ENCODE measurements at regions not wholly inside any gene's neighbourhood (a gene's known extent, or its start where the extent isn't known, plus 50 kb on each side); places are given as distances from the start of the nearest gene placed in this dataset.

DNA sequence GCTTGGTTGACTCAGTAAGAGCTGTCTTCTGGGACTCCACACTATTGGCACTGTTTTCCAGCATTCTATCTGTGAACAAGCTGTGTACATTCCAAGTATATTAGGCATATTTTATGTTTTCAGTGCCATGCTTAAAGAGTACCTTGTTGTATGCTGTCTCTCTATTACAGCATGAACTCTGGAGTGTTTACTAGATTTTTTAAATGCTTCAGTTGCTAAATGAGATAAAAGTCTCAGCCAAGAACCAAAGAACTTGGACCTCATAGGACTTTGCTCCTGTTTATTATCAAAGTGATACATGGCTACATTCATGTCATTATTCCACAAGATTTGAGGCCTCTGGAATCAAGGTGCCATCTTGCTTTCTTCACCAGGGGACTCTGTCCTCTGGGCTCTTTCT, 167.2 kb downstream of the C9orf152 start:
- BruUV-seq (replicated peaks): no TSS peak
- no peak overlapping the region for H3K4me3 ChIP-seq (replicated peaks in 1 of 3; ENCODE audit: insufficient read depth in 1 of 3, low read depth in 1 of 3, low read length in 3 of 3)
- H3K9ac ChIP-seq (replicated peaks; ENCODE audit: extremely low read depth, insufficient read depth, low read length): no peak overlapping the region
- no peaks in the 10 kb centered on the region for H3K36me3 ChIP-seq (ENCODE audit: control insufficient read depth in 2 of 2, extremely low read depth in 1 of 2, insufficient read depth in 2 of 2, low read length in 2 of 2)
- no peaks in the 10 kb centered on the region for H4K20me1 ChIP-seq (replicated peaks; ENCODE audit: control insufficient read depth, extremely low read depth, insufficient read depth, low read length)
- dilution Hi-C loops (cut with MboI; ENCODE audit: extremely low pct_ligation_motif_present, low sequenced_read_pairs) (no loop called here), intact Hi-C loops (cut with micrococcal nuclease) (loop anchor here (1.0 kb wide), 1 partner anchor 8 kb away; no protein-coding TSS in a partner anchor)
- POLR2A ChIA-PET: interaction anchor here (0.6 kb wide), 1 partner anchor 124 kb away, joined by 10 read pairs; no protein-coding TSS in a partner anchor
- FAIRE-seq: no peak
- H3K9me1 ChIP-seq (replicated peaks; ENCODE audit: control insufficient read depth, extremely low read depth, insufficient read depth, low read length): no peaks in the 10 kb centered on the region
- DNase-seq (ENCODE audit: low read depth, low spot score): no peak
- peak overlapping the region; percentile 8 for H3K27ac ChIP-seq (ENCODE audit: insufficient read depth, low read depth, low read length)
- CTCF ChIA-PET: no interaction called here
- TF ChIP-seq, protein P1, sequence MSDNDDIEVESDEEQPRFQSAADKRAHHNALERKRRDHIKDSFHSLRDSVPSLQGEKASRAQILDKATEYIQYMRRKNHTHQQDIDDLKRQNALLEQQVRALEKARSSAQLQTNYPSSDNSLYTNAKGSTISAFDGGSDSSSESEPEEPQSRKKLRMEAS (IDR thresholded peaks at IDR 0.05; ENCODE audit: insufficient read depth, insufficient read length): no peak
- TF ChIP-seq EZH2 (IDR thresholded peaks at IDR 0.05; ENCODE audit: borderline replicate concordance, low read depth, low read length, severe bottlenecking) (no peak), MYC (IDR thresholded peaks at IDR 0.05; ENCODE audit: low read depth, low read length) (no peak), POLR2AphosphoS5 (IDR thresholded peaks at IDR 0.05; ENCODE audit: insufficient read depth, low read depth, low read length) (no peak), JUN (IDR thresholded peaks at IDR 0.05; ENCODE audit: borderline replicate concordance, insufficient read depth, insufficient read length, low read depth) (no peak), FOS (IDR thresholded peaks at IDR 0.05; ENCODE audit: borderline replicate concordance, insufficient read depth, low read length) (no peak), GATA2 (IDR thresholded peaks at IDR 0.05; ENCODE audit: insufficient read depth, insufficient read length, low read depth, low read length) (no peak), POLR2A (IDR thresholded peaks at IDR 0.05; ENCODE audit: low read depth, low read length) (no peak)
- TF ChIP-seq, protein P2, sequence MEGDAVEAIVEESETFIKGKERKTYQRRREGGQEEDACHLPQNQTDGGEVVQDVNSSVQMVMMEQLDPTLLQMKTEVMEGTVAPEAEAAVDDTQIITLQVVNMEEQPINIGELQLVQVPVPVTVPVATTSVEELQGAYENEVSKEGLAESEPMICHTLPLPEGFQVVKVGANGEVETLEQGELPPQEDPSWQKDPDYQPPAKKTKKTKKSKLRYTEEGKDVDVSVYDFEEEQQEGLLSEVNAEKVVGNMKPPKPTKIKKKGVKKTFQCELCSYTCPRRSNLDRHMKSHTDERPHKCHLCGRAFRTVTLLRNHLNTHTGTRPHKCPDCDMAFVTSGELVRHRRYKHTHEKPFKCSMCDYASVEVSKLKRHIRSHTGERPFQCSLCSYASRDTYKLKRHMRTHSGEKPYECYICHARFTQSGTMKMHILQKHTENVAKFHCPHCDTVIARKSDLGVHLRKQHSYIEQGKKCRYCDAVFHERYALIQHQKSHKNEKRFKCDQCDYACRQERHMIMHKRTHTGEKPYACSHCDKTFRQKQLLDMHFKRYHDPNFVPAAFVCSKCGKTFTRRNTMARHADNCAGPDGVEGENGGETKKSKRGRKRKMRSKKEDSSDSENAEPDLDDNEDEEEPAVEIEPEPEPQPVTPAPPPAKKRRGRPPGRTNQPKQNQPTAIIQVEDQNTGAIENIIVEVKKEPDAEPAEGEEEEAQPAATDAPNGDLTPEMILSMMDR (IDR thresholded peaks at IDR 0.05; ENCODE audit: extremely low read depth in 1 of 2, insufficient read depth in 1 of 2, low read depth in 1 of 2, low read length in 2 of 2): no peak
- H2AFZ ChIP-seq (ENCODE audit: low read depth, low read length): no peak overlapping the region
- H3K9me3 ChIP-seq (replicated peaks; ENCODE audit: control insufficient read depth, insufficient read depth, low read length): no peaks in the 10 kb centered on the region
- peaks cover 24% of the 10 kb centered on the region for H3K4me1 ChIP-seq (ENCODE audit: control insufficient read depth, extremely low read depth, insufficient read depth, low read length)
- no peaks in the 10 kb centered on the region for H3K27me3 ChIP-seq (ENCODE audit: control insufficient read depth in 2 of 2, insufficient read depth in 2 of 2, low read length in 2 of 2)
- H3K79me2 ChIP-seq (ENCODE audit: control insufficient read depth, insufficient read depth, low read length): no peaks in the 10 kb centered on the region
- peak overlapping the region; percentile 14 for H3K4me2 ChIP-seq (ENCODE audit: insufficient read depth, low read length)

Data from endothelial cell of umbilical vein (primary cell).